Astrocyte (in vitro differentiated cells and primary cell): ENCODE measurements at regions not wholly inside any gene's neighbourhood (a gene's known extent, or its start where the extent isn't known, plus 50 kb on each side); places are given as distances from the start of the nearest gene placed in this dataset.
A peak's percentile ranks its signal among the peaks of the same experiment; 100 is the strongest.

Experiments
- DNase-seq: peaks from one replicate; pipeline ENCODE4 v3.0.0-alpha.2; 2010; ENCODE audit warnings: low read depth
- FAIRE-seq: peaks from 2 replicates; lab custom pipeline; 2011; peaks lifted over from hg19 to GRCh38; lab: Jason Lieb, UNC
- H2AFZ ChIP-seq: 2 replicates; pipeline ENCODE4 v1.6.0; 2012; ENCODE audit warnings: low read depth, low read length, inconsistent platforms
- H3K27ac ChIP-seq: 2 replicates; pipeline ENCODE4 v1.5.1; 2011; ENCODE audit warnings: low read depth, low read length, inconsistent platforms
- H3K27me3 ChIP-seq: 2 replicates; pipeline ENCODE4 v1.6.0; 2011; ENCODE audit warnings: low read length, inconsistent platforms; ENCODE audit not compliant: insufficient read depth
- H3K36me3 ChIP-seq: 2 replicates; pipeline ENCODE4 v1.5.1; 2011; ENCODE audit warnings: low read length, inconsistent platforms; ENCODE audit not compliant: insufficient read depth
- H3K4me1 ChIP-seq: 2 replicates; pipeline ENCODE4 v1.5.1; 2011; ENCODE audit warnings: low read length, inconsistent platforms; ENCODE audit not compliant: insufficient read depth
- H3K4me2 ChIP-seq: 2 replicates; pipeline ENCODE4 v1.6.0; 2012; ENCODE audit warnings: low read length, inconsistent platforms
- H3K4me3 ChIP-seq: 2 replicates; pipeline ENCODE4 v1.5.1; 2011; ENCODE audit warnings: low read depth, mild to moderate bottlenecking, low read length, inconsistent platforms; ENCODE audit not compliant: insufficient read depth
- H3K79me2 ChIP-seq: 2 replicates; pipeline ENCODE4 v1.6.0; 2012; ENCODE audit warnings: mild to moderate bottlenecking, low read length, inconsistent platforms; ENCODE audit not compliant: insufficient read depth
- H3K9ac ChIP-seq: 2 replicates; pipeline ENCODE4 v1.6.0; 2012; ENCODE audit warnings: mild to moderate bottlenecking, low read length, inconsistent platforms
- H3K9me3 ChIP-seq: 2 replicates; pipeline ENCODE4 v1.5.1; 2012; ENCODE audit warnings: low read depth, mild to moderate bottlenecking, low read length, inconsistent platforms; ENCODE audit not compliant: insufficient read depth
- H4K20me1 ChIP-seq: 2 replicates; pipeline ENCODE4 v1.6.0; 2012; ENCODE audit warnings: low read length, inconsistent platforms; ENCODE audit not compliant: insufficient read depth
- H3K27ac Mint-ChIP-seq: one replicate; pipeline ENCODE4 v1.8.0; 2021; ENCODE audit warnings: mild to moderate bottlenecking, mixed read lengths; ENCODE audit not compliant: unreplicated experiment
- H3K27me3 Mint-ChIP-seq: one replicate; pipeline ENCODE4 v1.8.0; 2021; ENCODE audit warnings: low read depth, mixed read lengths; ENCODE audit not compliant: unreplicated experiment
- H3K36me3 Mint-ChIP-seq: one replicate; pipeline ENCODE4 v1.8.0; 2021; ENCODE audit warnings: low read depth, mixed read lengths; ENCODE audit not compliant: unreplicated experiment
- H3K4me1 Mint-ChIP-seq: one replicate; pipeline ENCODE4 v1.8.0; 2021; ENCODE audit warnings: low read depth, mixed read lengths; ENCODE audit not compliant: unreplicated experiment
- H3K4me3 Mint-ChIP-seq: one replicate; pipeline ENCODE4 v1.8.0; 2021; ENCODE audit warnings: mild to moderate bottlenecking, moderate library complexity, mixed read lengths; ENCODE audit not compliant: unreplicated experiment
- H3K9me3 Mint-ChIP-seq: one replicate; pipeline ENCODE4 v1.8.0; 2021; ENCODE audit warnings: mild to moderate bottlenecking, mixed read lengths; ENCODE audit not compliant: unreplicated experiment
- CTCF ChIP-seq: IDR thresholded peaks from 2 replicates; pipeline ENCODE4 v1.5.1; 2011; ENCODE audit warnings: low read depth, mild to moderate bottlenecking, inconsistent platforms, low read length, moderate library complexity; ENCODE audit not compliant: insufficient read depth
- EZH2 ChIP-seq: IDR thresholded peaks from 2 replicates; pipeline ENCODE4 v1.6.1; 2012; ENCODE audit warnings: mild to moderate bottlenecking, low read length, inconsistent platforms; ENCODE audit not compliant: insufficient read depth

GRCh38 chr3:20861454-20861853 is 675.4 kb upstream of the SGO1 start:
- Histone ChIP-seq H3K36me3 (no peaks in the 10 kb centered on the region), H3K79me2 (no peaks in the 10 kb centered on the region), H3K9me3 (no peaks in the 10 kb centered on the region), H3K4me3 (no peak overlapping the region), H3K4me2 (no peak overlapping the region), H3K27ac (no peak overlapping the region), H2AFZ (no peak overlapping the region), H4K20me1 (no peaks in the 10 kb centered on the region), H3K27me3 (no peaks in the 10 kb centered on the region), H3K9ac (no peak overlapping the region), H3K4me1 (peaks cover 5% of the 10 kb centered on the region)
- Mint-ChIP-seq H3K4me3 (no peak overlapping the region), H3K36me3 (no peaks in the 10 kb centered on the region), H3K27ac (no peak overlapping the region), H3K4me1 (peaks cover 7% of the 10 kb centered on the region), H3K9me3 (no peaks in the 10 kb centered on the region), H3K27me3 (no peaks in the 10 kb centered on the region)
- peak; percentile 56 for FAIRE-seq
- TF ChIP-seq CTCF: no peak
- TF ChIP-seq EZH2: no peak
- peak; percentile 4 for DNase-seq

- no peak for FAIRE-seq
- TF ChIP-seq EZH2: no peak
- TF ChIP-seq CTCF: no peak
- Histone ChIP-seq H3K79me2 (no peaks in the 10 kb centered on the region), H3K36me3 (no peaks in the 10 kb centered on the region), H3K27me3 (no peaks in the 10 kb centered on the region), H3K4me2 (peak overlapping the region; percentile 9), H4K20me1 (no peaks in the 10 kb centered on the region), H3K27ac (peak overlapping the region; percentile 76), H3K4me3 (no peak overlapping the region), H3K4me1 (peaks cover 5% of the 10 kb centered on the region), H3K9me3 (no peaks in the 10 kb centered on the region), H3K9ac (no peak overlapping the region), H2AFZ (no peak overlapping the region)
- H3K4me1 Mint-ChIP-seq: peaks cover 7% of the 10 kb centered on the region
- peak overlapping the region; percentile 56 for H3K27ac Mint-ChIP-seq
- H3K4me3 Mint-ChIP-seq: no peak overlapping the region
- no peaks in the 10 kb centered on the region for H3K9me3 Mint-ChIP-seq
- H3K27me3 Mint-ChIP-seq: no peaks in the 10 kb centered on the region
- DNase-seq: peak; percentile 61
- H3K36me3 Mint-ChIP-seq: no peaks in the 10 kb centered on the region
These were observed 671.6 kb upstream of the SGO1 start for GRCh38 chr3:20857636-20858035.

- Mint-ChIP-seq H3K9me3 (no peaks in the 10 kb centered on the region), H3K36me3 (no peaks in the 10 kb centered on the region), H3K27ac (no peak overlapping the region), H3K4me3 (no peak overlapping the region), H3K4me1 (peaks cover 7% of the 10 kb centered on the region), H3K27me3 (no peaks in the 10 kb centered on the region)
- Histone ChIP-seq H3K27ac (no peak overlapping the region), H3K4me2 (no peak overlapping the region), H3K9me3 (no peaks in the 10 kb centered on the region), H3K79me2 (no peaks in the 10 kb centered on the region), H3K4me3 (no peak overlapping the region), H4K20me1 (no peaks in the 10 kb centered on the region), H3K36me3 (no peaks in the 10 kb centered on the region), H3K27me3 (no peaks in the 10 kb centered on the region), H3K9ac (no peak overlapping the region), H2AFZ (no peak overlapping the region), H3K4me1 (peaks cover 5% of the 10 kb centered on the region)
- no peak for TF ChIP-seq EZH2
- no peak for TF ChIP-seq CTCF
- DNase-seq (no peak), FAIRE-seq (no peak)
These were observed 667.9 kb upstream of the SGO1 start for GRCh38 chr3:20853890-20854289.
